Osteocyte (in vitro differentiated cells): ENCODE measurements at regions not wholly inside any gene's neighbourhood (a gene's known extent, or its start where the extent isn't known, plus 50 kb on each side); places are given as distances from the start of the nearest gene placed in this dataset.

Source experiments
- DNase-seq: peaks from one replicate; pipeline ENCODE4 v3.0.0; 2021; ENCODE audit warnings: mixed read lengths; ENCODE audit not compliant: unreplicated experiment; ENCODE audit errors: extremely low spot score
- H3K27ac Mint-ChIP-seq: one replicate; pipeline ENCODE4 v1.8.0; 2021; ENCODE audit warnings: mild to moderate bottlenecking, mixed read lengths; ENCODE audit not compliant: unreplicated experiment
- H3K27me3 Mint-ChIP-seq: one replicate; pipeline ENCODE4 v1.8.0; 2021; ENCODE audit warnings: mixed read lengths; ENCODE audit not compliant: unreplicated experiment
- H3K36me3 Mint-ChIP-seq: one replicate; pipeline ENCODE4 v1.8.0; 2021; ENCODE audit warnings: mixed read lengths; ENCODE audit not compliant: unreplicated experiment
- H3K4me1 Mint-ChIP-seq: one replicate; pipeline ENCODE4 v1.8.0; 2021; ENCODE audit warnings: mixed read lengths; ENCODE audit not compliant: unreplicated experiment
- H3K4me3 Mint-ChIP-seq: one replicate; pipeline ENCODE4 v1.8.0; 2021; ENCODE audit warnings: mild to moderate bottlenecking, moderate library complexity, mixed read lengths; ENCODE audit not compliant: unreplicated experiment
- H3K9me3 Mint-ChIP-seq: one replicate; pipeline ENCODE4 v1.8.0; 2021; ENCODE audit warnings: mixed read lengths; ENCODE audit not compliant: unreplicated experiment
- CTCF ChIP-seq: fragments of 200-600 bp; sonication (generic); IDR thresholded peaks from 2 replicates; pipeline ENCODE4 v1.5.0; 2021; ENCODE audit warnings: antibody characterized with exemption, mild to moderate bottlenecking, moderate library complexity

GRCh38 chr22:47854680-47855079, 1092.2 kb downstream of the TBC1D22A start:
- no peak for TF ChIP-seq CTCF
- Mint-ChIP-seq H3K4me1 (peaks cover 18% of the 10 kb centered on the region), H3K4me3 (no peak overlapping the region), H3K27ac (no peak overlapping the region), H3K9me3 (no peaks in the 10 kb centered on the region), H3K27me3 (peaks cover 5% of the 10 kb centered on the region), H3K36me3 (no peaks in the 10 kb centered on the region)
- DNase-seq: no peak

- Mint-ChIP-seq H3K27me3 (peaks cover 5% of the 10 kb centered on the region), H3K9me3 (no peaks in the 10 kb centered on the region), H3K36me3 (no peaks in the 10 kb centered on the region), H3K4me3 (no peak overlapping the region), H3K27ac (no peak overlapping the region), H3K4me1 (peaks cover 18% of the 10 kb centered on the region)
- DNase-seq: no peak
- no peak for TF ChIP-seq CTCF
These were observed 1091.8 kb downstream of the TBC1D22A start for GRCh38 chr22:47854251-47854650.

- TF ChIP-seq CTCF: no peak
- Mint-ChIP-seq H3K36me3 (no peaks in the 10 kb centered on the region), H3K4me3 (no peak overlapping the region), H3K27ac (no peak overlapping the region), H3K27me3 (peaks cover 5% of the 10 kb centered on the region), H3K4me1 (peaks cover 18% of the 10 kb centered on the region), H3K9me3 (no peaks in the 10 kb centered on the region)
- no peak for DNase-seq
These were observed 1091.3 kb downstream of the TBC1D22A start for GRCh38 chr22:47853750-47854149.

GRCh38 chr22:47851586-47851985, 1089.1 kb downstream of the TBC1D22A start:
- H3K4me3 Mint-ChIP-seq: no peak overlapping the region
- H3K4me1 Mint-ChIP-seq: peaks cover 18% of the 10 kb centered on the region
- no peaks in the 10 kb centered on the region for H3K36me3 Mint-ChIP-seq
- H3K9me3 Mint-ChIP-seq: no peaks in the 10 kb centered on the region
- TF ChIP-seq CTCF: no peak
- no peak for DNase-seq
- H3K27me3 Mint-ChIP-seq: peaks cover 5% of the 10 kb centered on the region
- H3K27ac Mint-ChIP-seq: peak overlapping the region; percentile 89

GRCh38 chr22:47850644-47851151, 1088.2 kb downstream of the TBC1D22A start:
- Mint-ChIP-seq H3K27ac (peak overlapping the region; percentile 89), H3K4me3 (no peak overlapping the region), H3K27me3 (peaks cover 5% of the 10 kb centered on the region), H3K9me3 (no peaks in the 10 kb centered on the region), H3K36me3 (no peaks in the 10 kb centered on the region), H3K4me1 (peaks cover 18% of the 10 kb centered on the region)
- DNase-seq: no peak
- no peak for TF ChIP-seq CTCF
